Fibroblast of lung (primary cell): ENCODE measurements at regions not wholly inside any gene's neighbourhood (a gene's known extent, or its start where the extent isn't known, plus 50 kb on each side); places are given as distances from the start of the nearest gene placed in this dataset.
"Not testable (repeated sequence)": the region's sequence is repeated elsewhere in the genome, so short reads cannot be mapped to it uniquely, and the experiment has no call there.

Source experiments
- DNase-seq, 2 donors: peaks; one replicate each; pipeline versions ENCODE4 v3.0.0 to v3.0.0-alpha.2; 2010; ENCODE audit warnings: low read depth in 2 of 2
- H2AFZ ChIP-seq: 2 replicates; pipeline ENCODE4 v1.5.1; 2012; ENCODE audit warnings: low read length, control low read depth, inconsistent platforms
- H3K27ac ChIP-seq: 2 replicates; pipeline ENCODE4 v1.5.1; 2011; ENCODE audit warnings: low read length, control low read depth; ENCODE audit not compliant: insufficient read depth
- H3K27me3 ChIP-seq: 2 replicates; pipeline ENCODE4 v1.5.1; 2011; ENCODE audit warnings: mild to moderate bottlenecking, low read length; ENCODE audit not compliant: control insufficient read depth, insufficient read depth
- H3K36me3 ChIP-seq: 2 replicates; pipeline ENCODE4 v1.5.1; 2011; ENCODE audit warnings: low read length; ENCODE audit not compliant: control insufficient read depth, insufficient read depth
- H3K4me1 ChIP-seq: 2 replicates; pipeline ENCODE4 v1.5.1; 2011; ENCODE audit warnings: low read length; ENCODE audit not compliant: control insufficient read depth, insufficient read depth; ENCODE audit errors: extremely low read depth
- H3K4me2 ChIP-seq: 2 replicates; pipeline ENCODE4 v1.5.1; 2011; ENCODE audit warnings: low read length, control low read depth; ENCODE audit not compliant: insufficient read depth; ENCODE audit errors: extremely low read depth
- H3K4me3 ChIP-seq, 4 experiments: fragments of 200-600 bp in 1 of 4; sonication (generic) in 1 of 4; replicated peaks in 1 of 4; 2 replicates each; pipeline ENCODE4 v1.5.1; 2011 to 2016; ENCODE audit warnings: low read length in 4 of 4, low read depth in 3 of 4, mild to moderate bottlenecking in 3 of 4, control low read depth in 2 of 4, inconsistent platforms in 1 of 4, mixed read lengths in 1 of 4; ENCODE audit not compliant: insufficient read depth in 1 of 4; ENCODE audit errors: control extremely low read depth in 1 of 4
- H3K79me2 ChIP-seq: 2 replicates; pipeline ENCODE4 v1.5.1; 2012; ENCODE audit warnings: mild to moderate bottlenecking, low read length, inconsistent platforms; ENCODE audit not compliant: control insufficient read depth, insufficient read depth
- H3K9ac ChIP-seq: 2 replicates; pipeline ENCODE4 v1.5.1; 2011; ENCODE audit warnings: mild to moderate bottlenecking, low read length, control low read depth; ENCODE audit not compliant: insufficient read depth
- H3K9me3 ChIP-seq: 2 replicates; pipeline ENCODE4 v1.5.1; 2012; ENCODE audit warnings: low read depth, low read length; ENCODE audit not compliant: control insufficient read depth, insufficient read depth
- H4K20me1 ChIP-seq: 2 replicates; pipeline ENCODE4 v1.5.1; 2011; ENCODE audit warnings: low read length; ENCODE audit not compliant: control insufficient read depth, insufficient read depth; ENCODE audit errors: extremely low read depth
- CTCF ChIP-seq, 2 donors: IDR thresholded peaks in 1 of 2; conservative IDR thresholded peaks in 1 of 2; 1 replicate in 1 of 2; 2 replicates in 1 of 2; pipeline ENCODE4 v1.5.1; 2011 to 2012; ENCODE audit warnings: low read length in 2 of 2, control low read depth in 1 of 2, inconsistent platforms in 1 of 2, low read depth in 1 of 2, mild to moderate bottlenecking in 1 of 2
- EZH2 ChIP-seq: IDR thresholded peaks from 2 replicates; pipeline ENCODE4 v1.5.1; 2012; ENCODE audit warnings: low read length, control low read depth, mild to moderate bottlenecking; ENCODE audit errors: missing control alignments

DNA sequence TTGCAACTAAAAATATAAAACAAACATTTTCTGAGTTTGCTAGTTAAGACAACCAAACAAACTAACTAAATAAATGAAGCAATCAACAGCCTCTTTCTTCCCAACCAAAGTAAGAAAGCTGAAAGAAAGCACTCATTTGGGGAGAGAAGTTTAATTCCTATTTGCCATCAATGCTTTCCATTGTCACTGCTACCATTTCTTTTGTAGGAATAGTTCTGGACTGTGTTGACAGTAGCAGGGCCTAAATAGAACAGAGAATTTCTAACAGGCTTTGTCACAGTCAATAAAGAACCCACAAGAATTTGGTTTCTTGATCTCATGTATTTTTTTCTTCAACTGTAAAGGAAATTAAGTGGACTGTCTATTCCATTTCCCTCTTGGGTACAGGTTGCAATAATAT, 1886.4 kb upstream of the TENM3 start:
- Histone ChIP-seq H3K9ac (no peak overlapping the region), H2AFZ (no peak overlapping the region), H3K79me2 (no peaks in the 10 kb centered on the region), H3K36me3 (no peaks in the 10 kb centered on the region), H3K27me3 (no peaks in the 10 kb centered on the region), H3K9me3 (no peaks in the 10 kb centered on the region), H4K20me1 (no peaks in the 10 kb centered on the region), H3K4me1 (no peaks in the 10 kb centered on the region), H3K4me3 (no peak overlapping the region), H3K27ac (no peak overlapping the region), H3K4me2 (no peak overlapping the region)
- TF ChIP-seq CTCF (conservative IDR thresholded peaks at IDR 0.05 in 1 of 2, IDR thresholded peaks at IDR 0.05 in 1 of 2; ENCODE audit: low read depth in 1 of 2, low read length in 2 of 2) (no peak), EZH2 (no peak)
- no peak for DNase-seq

GRCh38 chr4:180360113-180360512, 1883.1 kb upstream of the TENM3 start:
- H3K4me3 ChIP-seq, H3K36me3 ChIP-seq, H3K9me3 ChIP-seq, H3K4me1 ChIP-seq, H3K9ac ChIP-seq, H3K79me2 ChIP-seq, H3K27ac ChIP-seq, H2AFZ ChIP-seq, H3K27me3 ChIP-seq, H3K4me2 ChIP-seq, H4K20me1 ChIP-seq, DNase-seq: not testable (repeated sequence)

DNA sequence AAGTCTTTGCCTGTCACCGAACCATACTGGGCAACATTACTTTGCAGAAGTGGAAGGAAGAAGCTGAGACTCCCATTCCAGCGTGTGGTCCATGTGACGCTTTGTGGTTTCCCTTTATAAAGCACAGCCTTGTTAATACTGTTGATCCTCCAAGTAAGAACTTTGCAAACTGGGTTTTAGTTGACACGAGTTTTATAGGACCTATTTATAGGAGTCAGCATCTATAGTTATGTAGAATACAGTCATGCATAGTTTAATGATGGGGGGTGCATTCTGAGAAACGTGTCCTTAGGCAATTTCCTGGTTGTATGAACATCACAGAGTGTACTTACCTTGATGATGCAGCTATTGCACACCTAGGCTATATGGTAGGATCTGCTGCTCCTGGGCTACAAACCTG, 1879.4 kb upstream of the TENM3 start:
- no peak overlapping the region for H2AFZ ChIP-seq
- H4K20me1 ChIP-seq = no peaks in the 10 kb centered on the region
- DNase-seq = no peak
- H3K27me3 ChIP-seq = no peaks in the 10 kb centered on the region
- TF ChIP-seq EZH2 = no peak
- TF ChIP-seq CTCF (conservative IDR thresholded peaks at IDR 0.05 in 1 of 2, IDR thresholded peaks at IDR 0.05 in 1 of 2; ENCODE audit: low read depth in 1 of 2, low read length in 2 of 2) = no peak
- H3K4me1 ChIP-seq = no peaks in the 10 kb centered on the region
- no peak overlapping the region for H3K4me3 ChIP-seq
- no peaks in the 10 kb centered on the region for H3K79me2 ChIP-seq
- no peak overlapping the region for H3K9ac ChIP-seq
- H3K4me2 ChIP-seq = no peak overlapping the region
- H3K27ac ChIP-seq = no peak overlapping the region
- H3K9me3 ChIP-seq = no peaks in the 10 kb centered on the region
- no peaks in the 10 kb centered on the region for H3K36me3 ChIP-seq

- no peak for TF ChIP-seq EZH2
- TF ChIP-seq CTCF (conservative IDR thresholded peaks at IDR 0.05 in 1 of 2, IDR thresholded peaks at IDR 0.05 in 1 of 2; ENCODE audit: low read depth in 1 of 2, low read length in 2 of 2) = no peak
These were observed 1870.5 kb upstream of the TENM3 start for GRCh38 chr4:180372691-180373090.

More at GRCh38 chr4:180372691-180373090, 1870.5 kb upstream of the TENM3 start:
- no peak for DNase-seq
- Histone ChIP-seq H3K4me3 (no peak overlapping the region), H3K36me3 (no peaks in the 10 kb centered on the region), H3K79me2 (no peaks in the 10 kb centered on the region), H3K27ac (no peak overlapping the region), H2AFZ (no peak overlapping the region), H4K20me1 (no peaks in the 10 kb centered on the region), H3K9me3 (no peaks in the 10 kb centered on the region), H3K4me2 (no peak overlapping the region), H3K4me1 (no peaks in the 10 kb centered on the region), H3K27me3 (no peaks in the 10 kb centered on the region), H3K9ac (no peak overlapping the region)
